DND-41 (cell line): ENCODE measurements at regions not wholly inside any gene's neighbourhood (a gene's known extent, or its start where the extent isn't known, plus 50 kb on each side); places are given as distances from the start of the nearest gene placed in this dataset.

Experiments
- CTCF ChIP-seq: IDR thresholded peaks from 2 replicates; pipeline ENCODE4 v1.5.1; 2012; ENCODE audit warnings: borderline replicate concordance, low read length, moderate library complexity, mild to moderate bottlenecking; ENCODE audit not compliant: poor library complexity, severe bottlenecking; ENCODE audit errors: extremely low read depth
- EZH2 ChIP-seq: IDR thresholded peaks from 3 replicates; pipeline ENCODE4 v1.6.1; 2012; ENCODE audit warnings: borderline replicate concordance, low read depth, mild to moderate bottlenecking, moderate library complexity, low read length, inconsistent platforms; ENCODE audit not compliant: severe bottlenecking

GRCh38 chr12:43107026-43107775 is 444.8 kb downstream of the ADAMTS20 start:
- TF ChIP-seq CTCF (no peak), EZH2 (no peak)
